Keratinocyte (primary cell): ENCODE measurements at regions not wholly inside any gene's neighbourhood (a gene's known extent, or its start where the extent isn't known, plus 50 kb on each side); places are given as distances from the start of the nearest gene placed in this dataset.

Source experiments
- DNase-seq: peaks from one replicate; pipeline ENCODE4 v3.0.0-alpha.2; 2011; ENCODE audit warnings: low read depth, missing footprints, low spot score
- FAIRE-seq: peaks from 2 replicates; lab custom pipeline; 2011; peaks lifted over from hg19 to GRCh38; lab: Jason Lieb, UNC
- H2AFZ ChIP-seq: 2 replicates; pipeline ENCODE4 v1.6.0; 2012; ENCODE audit warnings: low read length, control low read depth, inconsistent platforms; ENCODE audit not compliant: control insufficient read depth
- H3K27ac ChIP-seq: 2 replicates; pipeline ENCODE4 v1.5.1; 2011; ENCODE audit warnings: low read length; ENCODE audit not compliant: control insufficient read depth, insufficient read depth
- H3K27me3 ChIP-seq: 3 replicates; pipeline ENCODE4 v1.6.0; 2011; ENCODE audit warnings: low read length; ENCODE audit not compliant: control insufficient read depth, insufficient read depth; ENCODE audit errors: extremely low read depth
- H3K36me3 ChIP-seq, 2 experiments: 2 replicates in 1 of 2; 3 replicates in 1 of 2; pipeline ENCODE4 v1.5.1; 2011; ENCODE audit warnings: low read length in 2 of 2, mild to moderate bottlenecking in 1 of 2; ENCODE audit not compliant: control insufficient read depth in 2 of 2, insufficient read depth in 2 of 2; ENCODE audit errors: extremely low read depth in 1 of 2
- H3K4me1 ChIP-seq: 3 replicates; pipeline ENCODE4 v1.5.1; 2011; ENCODE audit warnings: low read length; ENCODE audit not compliant: control insufficient read depth, insufficient read depth; ENCODE audit errors: extremely low read depth
- H3K4me2 ChIP-seq: 3 replicates; pipeline ENCODE4 v1.6.0; 2011; ENCODE audit warnings: low read depth, low read length; ENCODE audit not compliant: control insufficient read depth, insufficient read depth; ENCODE audit errors: extremely low read depth
- H3K4me3 ChIP-seq, 3 experiments: fragments of 200-600 bp in 1 of 3; sonication (generic) in 1 of 3; 2 replicates in 2 of 3; 3 replicates in 1 of 3; pipeline ENCODE4 v1.5.1; 2011 to 2016; ENCODE audit warnings: low read length in 3 of 3, mild to moderate bottlenecking in 3 of 3, control low read depth in 2 of 3, inconsistent platforms in 1 of 3, low read depth in 1 of 3, mixed read lengths in 1 of 3, mixed run types in 1 of 3, moderate library complexity in 1 of 3; ENCODE audit not compliant: control insufficient read depth in 2 of 3, insufficient read depth in 2 of 3; ENCODE audit errors: extremely low read depth in 1 of 3
- H3K79me2 ChIP-seq: 2 replicates; pipeline ENCODE4 v1.6.0; 2012; ENCODE audit warnings: low read length; ENCODE audit not compliant: control insufficient read depth, insufficient read depth
- H3K9ac ChIP-seq: 3 replicates; pipeline ENCODE4 v1.6.0; 2011; ENCODE audit warnings: low read length; ENCODE audit not compliant: control insufficient read depth, insufficient read depth; ENCODE audit errors: extremely low read depth
- H3K9me1 ChIP-seq: 3 replicates; pipeline ENCODE4 v1.6.0; 2011; ENCODE audit warnings: low read length; ENCODE audit not compliant: control insufficient read depth, insufficient read depth; ENCODE audit errors: extremely low read depth
- H3K9me3 ChIP-seq: 2 replicates; pipeline ENCODE4 v1.5.1; 2012; ENCODE audit warnings: low read depth, low read length; ENCODE audit not compliant: control insufficient read depth
- H4K20me1 ChIP-seq: 3 replicates; pipeline ENCODE4 v1.6.0; 2011; ENCODE audit warnings: low read length; ENCODE audit not compliant: control insufficient read depth, insufficient read depth; ENCODE audit errors: extremely low read depth
- CTCF ChIP-seq, 3 experiments: IDR thresholded peaks in 1 of 3; conservative IDR thresholded peaks in 1 of 3; optimal IDR thresholded peaks in 1 of 3; 2 replicates in 2 of 3; 3 replicates in 1 of 3; pipeline versions ENCODE3 to v1.5.1; 2011; ENCODE audit warnings: low read length in 3 of 3, mild to moderate bottlenecking in 3 of 3, moderate library complexity in 2 of 3, control low read depth in 1 of 3, inconsistent platforms in 1 of 3; ENCODE audit not compliant: insufficient read depth in 2 of 3; ENCODE audit errors: extremely low read depth in 1 of 3
- EZH2 ChIP-seq: IDR thresholded peaks from one replicate; pipeline ENCODE4 v1.6.1; 2012; ENCODE audit warnings: inconsistent platforms, mild to moderate bottlenecking, low read length, moderate library complexity
- dilution Hi-C: fragments of 300-500 bp; cut with MboI; formaldehyde crosslinking; loops from one replicate; pipeline ENCODE4 v1.7.0; 2020; ENCODE audit warnings: low sequenced_read_pairs; ENCODE audit not compliant: extremely low pct_ligation_motif_present

- Histone ChIP-seq H3K4me3 (no peak overlapping the region), H3K27ac (no peak overlapping the region), H3K9me1 (no peaks in the 10 kb centered on the region), H3K79me2 (no peaks in the 10 kb centered on the region), H3K4me1 (no peaks in the 10 kb centered on the region), H4K20me1 (no peaks in the 10 kb centered on the region), H3K9me3 (no peaks in the 10 kb centered on the region), H3K4me2 (no peak overlapping the region), H2AFZ (no peak overlapping the region), H3K36me3 (no peaks in the 10 kb centered on the region), H3K9ac (no peak overlapping the region), H3K27me3 (no peaks in the 10 kb centered on the region)
- dilution Hi-C loops, result no loop called here
- DNase-seq (no peak), FAIRE-seq (no peak)
- TF ChIP-seq EZH2 (no peak), CTCF (optimal IDR thresholded peaks at IDR 0.05 in 1 of 3, IDR thresholded peaks at IDR 0.05 in 1 of 3, conservative IDR thresholded peaks at IDR 0.05 in 1 of 3; ENCODE audit: extremely low read depth in 1 of 3, insufficient read depth in 2 of 3, low read length in 3 of 3) (no peak)
These were observed 301.6 kb upstream of the C11orf87 start for GRCh38 chr11:109120341-109120740.

- H3K9ac ChIP-seq, result no peak overlapping the region
- no peak overlapping the region for H3K4me3 ChIP-seq
- H3K27ac ChIP-seq, result no peak overlapping the region
- dilution Hi-C loops, result no loop called here
- H3K79me2 ChIP-seq, result no peaks in the 10 kb centered on the region
- no peaks in the 10 kb centered on the region for H3K4me1 ChIP-seq
- DNase-seq (no peak), FAIRE-seq (no peak)
- H3K27me3 ChIP-seq, result no peaks in the 10 kb centered on the region
- no peaks in the 10 kb centered on the region for H4K20me1 ChIP-seq
- no peak for TF ChIP-seq CTCF (optimal IDR thresholded peaks at IDR 0.05 in 1 of 3, IDR thresholded peaks at IDR 0.05 in 1 of 3, conservative IDR thresholded peaks at IDR 0.05 in 1 of 3; ENCODE audit: extremely low read depth in 1 of 3, insufficient read depth in 2 of 3, low read length in 3 of 3)
- no peak for TF ChIP-seq EZH2
- H3K36me3 ChIP-seq, result no peaks in the 10 kb centered on the region
- H2AFZ ChIP-seq, result no peak overlapping the region
- H3K4me2 ChIP-seq, result no peak overlapping the region
- no peaks in the 10 kb centered on the region for H3K9me1 ChIP-seq
- no peaks in the 10 kb centered on the region for H3K9me3 ChIP-seq
These were observed 300.6 kb upstream of the C11orf87 start for GRCh38 chr11:109121173-109121932.
